Liver (tissue), 8 donors: ENCODE measurements at regions not wholly inside any gene's neighbourhood (a gene's known extent, or its start where the extent isn't known, plus 50 kb on each side); places are given as distances from the start of the nearest gene placed in this dataset.

ENCODE experiments used
- DNase-seq: peaks from one replicate; pipeline ENCODE4 v3.0.0-alpha.2; 2017; ENCODE audit warnings: low spot score
- H3K27ac ChIP-seq, 2 donors: one replicate each; pipeline ENCODE4 v1.7.0; 2013; ENCODE audit warnings: inconsistent platforms in 2 of 2, low read length in 2 of 2, control low read depth in 1 of 2, low read depth in 1 of 2, mild to moderate bottlenecking in 1 of 2
- H3K27me3 ChIP-seq, 4 donors: one replicate each; pipeline versions ENCODE4 v1.6.1 to v1.7.0; 2013; ENCODE audit warnings: low read length in 3 of 4, inconsistent platforms in 1 of 4, mild to moderate bottlenecking in 1 of 4, moderate library complexity in 1 of 4; ENCODE audit not compliant: control insufficient read depth in 4 of 4, insufficient read depth in 4 of 4
- H3K36me3 ChIP-seq, 4 donors: one replicate each; pipeline versions ENCODE4 v1.6.1 to v1.7.0; 2013; ENCODE audit warnings: low read length in 3 of 4, mild to moderate bottlenecking in 3 of 4, low read depth in 1 of 4, moderate library complexity in 1 of 4; ENCODE audit not compliant: control insufficient read depth in 4 of 4, insufficient read depth in 3 of 4
- H3K4me1 ChIP-seq, 4 donors: one replicate each; pipeline versions ENCODE4 v1.6.1 to v1.7.0; 2013; ENCODE audit warnings: low read length in 3 of 4, mild to moderate bottlenecking in 3 of 4, moderate library complexity in 1 of 4; ENCODE audit not compliant: control insufficient read depth in 4 of 4, insufficient read depth in 4 of 4
- H3K4me3 ChIP-seq, 3 donors: one replicate each; pipeline versions ENCODE4 v1.6.1 to v1.7.0; 2013; ENCODE audit warnings: low read length in 3 of 3, control low read depth in 1 of 3, low read depth in 1 of 3, mild to moderate bottlenecking in 1 of 3
- H3K9ac ChIP-seq, 2 donors: one replicate each; pipeline ENCODE4 v1.7.0; 2013; ENCODE audit warnings: low read length in 2 of 2, mild to moderate bottlenecking in 2 of 2, moderate library complexity in 2 of 2, control low read depth in 1 of 2, low read depth in 1 of 2
- H3K9me3 ChIP-seq, 4 donors: one replicate each; pipeline versions ENCODE4 v1.6.1 to v1.7.0; 2013; ENCODE audit warnings: low read length in 3 of 4; ENCODE audit not compliant: control insufficient read depth in 4 of 4
- EGR1 ChIP-seq, 2 donors: IDR thresholded peaks; 2 replicates each; pipeline ENCODE4 v1.6.1; 2016 to 2018; ENCODE audit warnings: antibody characterized with exemption in 2 of 2, low read depth in 2 of 2
- FOXA1 ChIP-seq: IDR thresholded peaks from 2 replicates; pipeline ENCODE4 v1.6.1; 2016; ENCODE audit warnings: antibody characterized with exemption
- FOXA2 ChIP-seq: IDR thresholded peaks from 2 replicates; pipeline ENCODE4 v1.6.1; 2016; ENCODE audit warnings: antibody characterized with exemption
- GABPA ChIP-seq, 2 donors: IDR thresholded peaks in 1 of 2; conservative IDR thresholded peaks in 1 of 2; 2 replicates each; pipeline ENCODE4 v1.6.1; 2016; ENCODE audit warnings: antibody characterized with exemption in 2 of 2, mild to moderate bottlenecking in 1 of 2, moderate library complexity in 1 of 2
- HNF4A ChIP-seq, 2 donors: conservative IDR thresholded peaks; 2 replicates each; pipeline ENCODE4 v1.6.1; 2016; ENCODE audit warnings: antibody characterized with exemption in 2 of 2, mild to moderate bottlenecking in 2 of 2
- HNF4G ChIP-seq: IDR thresholded peaks from 2 replicates; pipeline ENCODE4 v1.6.1; 2016; ENCODE audit warnings: antibody characterized with exemption
- JUND ChIP-seq, 2 donors: IDR thresholded peaks; 2 replicates each; pipeline ENCODE4 v1.6.1; 2016; ENCODE audit warnings: antibody characterized with exemption in 2 of 2
- NR2F2 ChIP-seq: IDR thresholded peaks from 2 replicates; pipeline ENCODE4 v1.6.1; 2016; ENCODE audit warnings: antibody characterized with exemption
- RAD21 ChIP-seq, 2 donors: IDR thresholded peaks; 2 replicates each; pipeline ENCODE4 v1.6.1; 2016; ENCODE audit warnings: antibody characterized with exemption in 2 of 2, mild to moderate bottlenecking in 2 of 2
- RXRA ChIP-seq, 2 donors: IDR thresholded peaks; 2 replicates each; pipeline ENCODE4 v1.6.1; 2017 to 2018; ENCODE audit warnings: antibody characterized with exemption in 2 of 2, mild to moderate bottlenecking in 1 of 2
- SP1 ChIP-seq: IDR thresholded peaks from 2 replicates; pipeline ENCODE4 v1.6.1; 2018; ENCODE audit warnings: antibody characterized with exemption, mild to moderate bottlenecking
- TAF1 ChIP-seq: conservative IDR thresholded peaks from 2 replicates; pipeline ENCODE4 v1.6.1; 2016; ENCODE audit warnings: antibody characterized with exemption, mild to moderate bottlenecking
- YY1 ChIP-seq: IDR thresholded peaks from 2 replicates; pipeline ENCODE4 v1.6.1; 2016; ENCODE audit warnings: antibody characterized with exemption, mild to moderate bottlenecking
- WGBS: extraction: QIAGEN DNeasy Blood & Tissue Kit; methylation state at CpG from one replicate; pipeline ENCODE4 v1.1.7; 2013; 5-methylcytosine and 5-hydroxymethylcytosine counted together
- TF ChIP-seq, protein P1 (sequence below): IDR thresholded peaks from 2 replicates; pipeline ENCODE4 v1.6.1; 2016; ENCODE audit warnings: antibody characterized with exemption, mild to moderate bottlenecking
- TF ChIP-seq, protein P2 (sequence below): fragments of 150-350 bp; IDR thresholded peaks from 2 replicates; pipeline ENCODE4 v1.5.1; 2017; ENCODE audit warnings: improper control_type of control experiment, low read depth, low read length; ENCODE audit not compliant: missing input control
- TF ChIP-seq, protein P3 (sequence below): IDR thresholded peaks from 2 replicates; pipeline ENCODE4 v1.6.1; 2016; ENCODE audit warnings: antibody characterized with exemption
- TF ChIP-seq, protein P4 (sequence below): IDR thresholded peaks from 2 replicates; pipeline ENCODE4 v1.6.1; 2016; ENCODE audit warnings: antibody characterized with exemption
- TF ChIP-seq, protein P5 (sequence below): IDR thresholded peaks from 2 replicates; pipeline ENCODE4 v1.6.1; 2016; ENCODE audit warnings: antibody characterized with exemption
- donor health status: healthy.
- donor health status: healthy.
- donor health status: healthy.
- donor health status: healthy.
- donor health status: healthy.

DNA sequence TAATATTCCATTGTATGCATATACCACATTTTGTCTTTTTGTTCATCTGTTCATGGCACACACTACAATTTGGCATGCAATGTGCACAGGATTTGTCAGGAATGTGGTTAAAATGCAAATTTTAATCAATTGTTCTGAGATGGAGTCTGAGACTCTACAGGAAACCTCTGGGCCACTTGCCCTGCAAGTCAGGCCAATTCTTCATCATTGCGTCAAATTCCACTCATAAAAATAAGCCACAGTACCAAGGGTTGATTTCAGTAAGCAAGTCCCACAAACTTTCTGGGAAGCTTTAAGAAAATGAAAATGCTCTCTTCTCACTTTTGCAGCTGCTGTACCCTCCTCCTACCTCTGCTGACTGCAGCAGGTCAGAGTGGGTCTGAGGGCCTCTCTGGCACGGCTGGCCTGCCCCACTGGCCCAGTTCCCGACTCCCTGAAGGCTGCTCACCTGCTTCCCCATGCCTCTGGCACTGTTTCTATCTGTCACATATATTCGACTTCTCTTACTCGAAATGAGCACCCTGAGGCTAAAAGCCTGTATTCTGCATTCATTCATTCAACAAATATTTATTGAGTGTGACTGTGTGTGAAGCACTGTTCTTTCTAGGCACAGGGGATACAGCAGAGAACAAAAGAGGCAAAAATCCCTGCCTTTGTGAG, 83.8 kb upstream of the WASF3 start:
- Histone ChIP-seq H3K27ac (no peak overlapping the region), H3K4me3 (no peak overlapping the region), H3K9me3 (no peaks in the 10 kb centered on the region), H3K4me1 (peaks cover 0 to 14% (median under 1%) of the 10 kb centered on the region in 4 donors), H3K36me3 (no peaks in the 10 kb centered on the region), H3K9ac (no peak overlapping the region), H3K27me3 (no peaks in the 10 kb centered on the region)
- no peak for DNase-seq
- WGBS: 70% methylated on average over 5 of the region's 5 CpGs
- TF ChIP-seq, protein P1, sequence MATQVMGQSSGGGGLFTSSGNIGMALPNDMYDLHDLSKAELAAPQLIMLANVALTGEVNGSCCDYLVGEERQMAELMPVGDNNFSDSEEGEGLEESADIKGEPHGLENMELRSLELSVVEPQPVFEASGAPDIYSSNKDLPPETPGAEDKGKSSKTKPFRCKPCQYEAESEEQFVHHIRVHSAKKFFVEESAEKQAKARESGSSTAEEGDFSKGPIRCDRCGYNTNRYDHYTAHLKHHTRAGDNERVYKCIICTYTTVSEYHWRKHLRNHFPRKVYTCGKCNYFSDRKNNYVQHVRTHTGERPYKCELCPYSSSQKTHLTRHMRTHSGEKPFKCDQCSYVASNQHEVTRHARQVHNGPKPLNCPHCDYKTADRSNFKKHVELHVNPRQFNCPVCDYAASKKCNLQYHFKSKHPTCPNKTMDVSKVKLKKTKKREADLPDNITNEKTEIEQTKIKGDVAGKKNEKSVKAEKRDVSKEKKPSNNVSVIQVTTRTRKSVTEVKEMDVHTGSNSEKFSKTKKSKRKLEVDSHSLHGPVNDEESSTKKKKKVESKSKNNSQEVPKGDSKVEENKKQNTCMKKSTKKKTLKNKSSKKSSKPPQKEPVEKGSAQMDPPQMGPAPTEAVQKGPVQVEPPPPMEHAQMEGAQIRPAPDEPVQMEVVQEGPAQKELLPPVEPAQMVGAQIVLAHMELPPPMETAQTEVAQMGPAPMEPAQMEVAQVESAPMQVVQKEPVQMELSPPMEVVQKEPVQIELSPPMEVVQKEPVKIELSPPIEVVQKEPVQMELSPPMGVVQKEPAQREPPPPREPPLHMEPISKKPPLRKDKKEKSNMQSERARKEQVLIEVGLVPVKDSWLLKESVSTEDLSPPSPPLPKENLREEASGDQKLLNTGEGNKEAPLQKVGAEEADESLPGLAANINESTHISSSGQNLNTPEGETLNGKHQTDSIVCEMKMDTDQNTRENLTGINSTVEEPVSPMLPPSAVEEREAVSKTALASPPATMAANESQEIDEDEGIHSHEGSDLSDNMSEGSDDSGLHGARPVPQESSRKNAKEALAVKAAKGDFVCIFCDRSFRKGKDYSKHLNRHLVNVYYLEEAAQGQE: no peak
- no peak for TF ChIP-seq RAD21 (IDR thresholded peaks at IDR 0.05)
- TF ChIP-seq SP1: no peak
- no peak for TF ChIP-seq RXRA (IDR thresholded peaks at IDR 0.05)
- no peak for TF ChIP-seq EGR1 (IDR thresholded peaks at IDR 0.05; ENCODE audit: low read depth in 2 of 2)
- no peak for TF ChIP-seq HNF4G
- TF ChIP-seq, protein P2, sequence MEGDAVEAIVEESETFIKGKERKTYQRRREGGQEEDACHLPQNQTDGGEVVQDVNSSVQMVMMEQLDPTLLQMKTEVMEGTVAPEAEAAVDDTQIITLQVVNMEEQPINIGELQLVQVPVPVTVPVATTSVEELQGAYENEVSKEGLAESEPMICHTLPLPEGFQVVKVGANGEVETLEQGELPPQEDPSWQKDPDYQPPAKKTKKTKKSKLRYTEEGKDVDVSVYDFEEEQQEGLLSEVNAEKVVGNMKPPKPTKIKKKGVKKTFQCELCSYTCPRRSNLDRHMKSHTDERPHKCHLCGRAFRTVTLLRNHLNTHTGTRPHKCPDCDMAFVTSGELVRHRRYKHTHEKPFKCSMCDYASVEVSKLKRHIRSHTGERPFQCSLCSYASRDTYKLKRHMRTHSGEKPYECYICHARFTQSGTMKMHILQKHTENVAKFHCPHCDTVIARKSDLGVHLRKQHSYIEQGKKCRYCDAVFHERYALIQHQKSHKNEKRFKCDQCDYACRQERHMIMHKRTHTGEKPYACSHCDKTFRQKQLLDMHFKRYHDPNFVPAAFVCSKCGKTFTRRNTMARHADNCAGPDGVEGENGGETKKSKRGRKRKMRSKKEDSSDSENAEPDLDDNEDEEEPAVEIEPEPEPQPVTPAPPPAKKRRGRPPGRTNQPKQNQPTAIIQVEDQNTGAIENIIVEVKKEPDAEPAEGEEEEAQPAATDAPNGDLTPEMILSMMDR: no peak
- TF ChIP-seq TAF1: no peak
- no peak for TF ChIP-seq JUND (IDR thresholded peaks at IDR 0.05)
- TF ChIP-seq, protein P3, sequence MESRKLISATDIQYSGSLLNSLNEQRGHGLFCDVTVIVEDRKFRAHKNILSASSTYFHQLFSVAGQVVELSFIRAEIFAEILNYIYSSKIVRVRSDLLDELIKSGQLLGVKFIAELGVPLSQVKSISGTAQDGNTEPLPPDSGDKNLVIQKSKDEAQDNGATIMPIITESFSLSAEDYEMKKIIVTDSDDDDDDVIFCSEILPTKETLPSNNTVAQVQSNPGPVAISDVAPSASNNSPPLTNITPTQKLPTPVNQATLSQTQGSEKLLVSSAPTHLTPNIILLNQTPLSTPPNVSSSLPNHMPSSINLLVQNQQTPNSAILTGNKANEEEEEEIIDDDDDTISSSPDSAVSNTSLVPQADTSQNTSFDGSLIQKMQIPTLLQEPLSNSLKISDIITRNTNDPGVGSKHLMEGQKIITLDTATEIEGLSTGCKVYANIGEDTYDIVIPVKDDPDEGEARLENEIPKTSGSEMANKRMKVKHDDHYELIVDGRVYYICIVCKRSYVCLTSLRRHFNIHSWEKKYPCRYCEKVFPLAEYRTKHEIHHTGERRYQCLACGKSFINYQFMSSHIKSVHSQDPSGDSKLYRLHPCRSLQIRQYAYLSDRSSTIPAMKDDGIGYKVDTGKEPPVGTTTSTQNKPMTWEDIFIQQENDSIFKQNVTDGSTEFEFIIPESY: no peak
- TF ChIP-seq YY1: no peak
- no peak for TF ChIP-seq HNF4A (conservative IDR thresholded peaks at IDR 0.05)
- no peak for TF ChIP-seq GABPA (IDR thresholded peaks at IDR 0.05 in 1 of 2, conservative IDR thresholded peaks at IDR 0.05 in 1 of 2)
- no peak for TF ChIP-seq FOXA1
- TF ChIP-seq, protein P4, sequence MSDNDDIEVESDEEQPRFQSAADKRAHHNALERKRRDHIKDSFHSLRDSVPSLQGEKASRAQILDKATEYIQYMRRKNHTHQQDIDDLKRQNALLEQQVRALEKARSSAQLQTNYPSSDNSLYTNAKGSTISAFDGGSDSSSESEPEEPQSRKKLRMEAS: no peak

DNA sequence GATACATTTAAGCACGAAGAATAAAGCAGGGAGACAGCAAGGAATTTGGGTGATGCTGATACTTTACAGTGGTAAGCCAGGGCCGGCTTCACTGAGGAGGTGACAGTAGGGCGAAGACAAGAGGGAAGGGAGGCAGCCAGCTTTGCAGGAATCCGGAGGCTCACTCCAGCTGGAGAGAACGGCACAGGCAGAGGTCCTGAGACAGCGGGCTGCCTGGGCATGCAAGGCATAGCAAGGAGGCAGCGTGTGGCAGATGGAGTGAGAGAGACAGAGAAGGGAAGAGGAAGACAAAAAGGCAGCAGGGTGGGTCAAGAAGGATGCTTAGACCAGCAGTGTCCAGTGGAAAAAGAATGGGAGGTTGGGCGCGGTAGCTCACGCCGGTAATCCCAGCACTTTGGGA, 83.2 kb upstream of the WASF3 start:
- 78% methylated on average over 11 of the region's 11 CpGs for WGBS
- H3K4me3 ChIP-seq: no peak overlapping the region
- H3K27me3 ChIP-seq: no peaks in the 10 kb centered on the region
- peaks cover 0 to 14% (median under 1%) of the 10 kb centered on the region in 4 donors for H3K4me1 ChIP-seq
- no peak overlapping the region for H3K9ac ChIP-seq
- no peaks in the 10 kb centered on the region for H3K9me3 ChIP-seq
- H3K27ac ChIP-seq: no peak overlapping the region
- H3K36me3 ChIP-seq: no peaks in the 10 kb centered on the region
- DNase-seq: no peak
- TF ChIP-seq, protein P3: no peak
- TF ChIP-seq TAF1: no peak
- TF ChIP-seq, protein P5, sequence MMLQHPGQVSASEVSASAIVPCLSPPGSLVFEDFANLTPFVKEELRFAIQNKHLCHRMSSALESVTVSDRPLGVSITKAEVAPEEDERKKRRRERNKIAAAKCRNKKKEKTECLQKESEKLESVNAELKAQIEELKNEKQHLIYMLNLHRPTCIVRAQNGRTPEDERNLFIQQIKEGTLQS: no peak
- TF ChIP-seq GABPA (IDR thresholded peaks at IDR 0.05 in 1 of 2, conservative IDR thresholded peaks at IDR 0.05 in 1 of 2): no peak
- no peak for TF ChIP-seq EGR1 (IDR thresholded peaks at IDR 0.05; ENCODE audit: low read depth in 2 of 2)
- no peak for TF ChIP-seq NR2F2
- TF ChIP-seq FOXA1: no peak
- TF ChIP-seq, protein P1: no peak
- TF ChIP-seq FOXA2: no peak
